MM.1S (cell line): ENCODE measurements at regions not wholly inside any gene's neighbourhood (a gene's known extent, or its start where the extent isn't known, plus 50 kb on each side); places are given as distances from the start of the nearest gene placed in this dataset.
A peak's percentile ranks its signal among the peaks of the same experiment; 100 is the strongest.

Experiments
- DNase-seq: peaks from one replicate; pipeline ENCODE4 v3.0.0-alpha.2; 2015
- H2AFZ ChIP-seq: fragments of 300-600 bp; sonication (generic); 2 replicates; pipeline ENCODE4 v1.6.0; 2016; ENCODE audit warnings: antibody characterized with exemption, low read length
- H3F3A ChIP-seq: fragments of 300-600 bp; sonication (generic); 2 replicates; pipeline ENCODE4 v1.6.1; 2016; ENCODE audit warnings: mild to moderate bottlenecking, antibody characterized with exemption, low read length, moderate library complexity, mixed read lengths; ENCODE audit not compliant: insufficient read depth
- H3K27ac ChIP-seq: fragments of 300-600 bp; sonication (generic); 2 replicates; pipeline ENCODE4 v1.5.1; 2016; ENCODE audit warnings: mild to moderate bottlenecking, low read length
- H3K27me3 ChIP-seq: fragments of 300-600 bp; sonication (generic); replicated peaks from 2 replicates; pipeline ENCODE4 v1.6.0; 2016; ENCODE audit warnings: low read length; ENCODE audit not compliant: insufficient read depth
- H3K36me3 ChIP-seq: fragments of 300-600 bp; sonication (generic); replicated peaks from 2 replicates; pipeline ENCODE4 v1.6.1; 2016; ENCODE audit warnings: mild to moderate bottlenecking, low read length, mixed read lengths; ENCODE audit not compliant: insufficient read depth
- H3K4me1 ChIP-seq: fragments of 300-600 bp; sonication (generic); 2 replicates; pipeline ENCODE4 v1.6.1; 2016; ENCODE audit warnings: low read length, mixed read lengths
- H3K4me2 ChIP-seq: fragments of 300-600 bp; sonication (generic); 2 replicates; pipeline ENCODE4 v1.6.0; 2016; ENCODE audit warnings: low read depth, low read length
- H3K4me3 ChIP-seq: fragments of 300-600 bp; sonication (generic); 2 replicates; pipeline ENCODE4 v1.5.1; 2016; ENCODE audit warnings: low read length, mixed read lengths
- H3K79me2 ChIP-seq: fragments of 300-600 bp; sonication (generic); 2 replicates; pipeline ENCODE4 v1.6.1; 2016; ENCODE audit warnings: mixed run types, low read length, mixed read lengths
- H3K9ac ChIP-seq: fragments of 300-600 bp; sonication (generic); 2 replicates; pipeline ENCODE4 v1.6.1; 2016; ENCODE audit warnings: low read length, mixed read lengths
- H3K9me2 ChIP-seq: fragments of 300-600 bp; sonication (generic); replicated peaks from 2 replicates; pipeline ENCODE4 v1.6.1; 2016; ENCODE audit warnings: mild to moderate bottlenecking, low read length, mixed read lengths; ENCODE audit not compliant: insufficient read depth
- H3K9me3 ChIP-seq: fragments of 300-600 bp; sonication (generic); replicated peaks from 2 replicates; pipeline ENCODE4 v1.6.1; 2016; ENCODE audit warnings: mild to moderate bottlenecking, low read length, mixed read lengths; ENCODE audit not compliant: insufficient read depth
- H4K20me1 ChIP-seq: fragments of 300-600 bp; sonication (generic); 2 replicates; pipeline ENCODE4 v1.6.1; 2016; ENCODE audit warnings: mild to moderate bottlenecking, low read length, moderate library complexity, mixed read lengths; ENCODE audit not compliant: insufficient read depth
- EZH2 ChIP-seq: fragments of 300-600 bp; sonication (generic); optimal IDR thresholded peaks from 2 replicates; pipeline ENCODE3; 2017; ENCODE audit warnings: low read depth, mild to moderate bottlenecking, antibody characterized with exemption, low read length, mixed read lengths
- EZH2phosphoT487 ChIP-seq: fragments of 300-600 bp; sonication (generic); IDR thresholded peaks from 2 replicates; pipeline ENCODE4 v1.6.1; 2018; ENCODE audit warnings: antibody characterized with exemption, low read length
- TF ChIP-seq, protein P1 (sequence below): fragments of 300-600 bp; sonication (generic); IDR thresholded peaks from 2 replicates; pipeline ENCODE4 v1.5.1; 2016; ENCODE audit warnings: antibody characterized with exemption, low read length, mixed read lengths

DNA sequence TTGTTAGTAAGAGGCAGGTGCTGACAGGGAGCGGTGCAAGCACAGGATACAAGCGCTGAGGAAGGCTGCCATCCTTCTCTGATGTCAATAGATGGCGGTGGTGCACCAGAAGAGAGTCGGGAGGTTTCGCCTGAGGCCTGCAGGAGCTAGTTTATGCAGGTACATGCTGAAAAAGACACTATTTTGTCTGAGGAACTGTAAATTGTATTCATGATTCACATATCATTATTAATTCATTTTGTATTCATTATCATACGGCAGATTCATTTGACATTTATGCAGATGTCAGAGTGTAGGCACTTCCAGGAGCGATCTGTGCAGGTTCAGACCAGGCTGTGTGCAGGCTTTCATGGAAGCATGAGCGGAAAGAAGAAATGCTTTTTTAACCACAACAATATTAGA, 824.0 kb downstream of the STIM2 start:
- DNase-seq: peak; percentile 57
- Histone ChIP-seq H3K79me2 (no peaks in the 10 kb centered on the region), H3K27ac (no peak overlapping the region), H3K9me2 (no peaks in the 10 kb centered on the region), H3K4me2 (no peak overlapping the region), H2AFZ (no peak overlapping the region), H4K20me1 (no peaks in the 10 kb centered on the region), H3K27me3 (no peaks in the 10 kb centered on the region), H3K4me1 (no peaks in the 10 kb centered on the region), H3K9ac (no peak overlapping the region), H3K4me3 (no peak overlapping the region), H3K9me3 (no peaks in the 10 kb centered on the region), H3F3A (no peaks in the 10 kb centered on the region), H3K36me3 (no peaks in the 10 kb centered on the region)
- TF ChIP-seq, protein P1, sequence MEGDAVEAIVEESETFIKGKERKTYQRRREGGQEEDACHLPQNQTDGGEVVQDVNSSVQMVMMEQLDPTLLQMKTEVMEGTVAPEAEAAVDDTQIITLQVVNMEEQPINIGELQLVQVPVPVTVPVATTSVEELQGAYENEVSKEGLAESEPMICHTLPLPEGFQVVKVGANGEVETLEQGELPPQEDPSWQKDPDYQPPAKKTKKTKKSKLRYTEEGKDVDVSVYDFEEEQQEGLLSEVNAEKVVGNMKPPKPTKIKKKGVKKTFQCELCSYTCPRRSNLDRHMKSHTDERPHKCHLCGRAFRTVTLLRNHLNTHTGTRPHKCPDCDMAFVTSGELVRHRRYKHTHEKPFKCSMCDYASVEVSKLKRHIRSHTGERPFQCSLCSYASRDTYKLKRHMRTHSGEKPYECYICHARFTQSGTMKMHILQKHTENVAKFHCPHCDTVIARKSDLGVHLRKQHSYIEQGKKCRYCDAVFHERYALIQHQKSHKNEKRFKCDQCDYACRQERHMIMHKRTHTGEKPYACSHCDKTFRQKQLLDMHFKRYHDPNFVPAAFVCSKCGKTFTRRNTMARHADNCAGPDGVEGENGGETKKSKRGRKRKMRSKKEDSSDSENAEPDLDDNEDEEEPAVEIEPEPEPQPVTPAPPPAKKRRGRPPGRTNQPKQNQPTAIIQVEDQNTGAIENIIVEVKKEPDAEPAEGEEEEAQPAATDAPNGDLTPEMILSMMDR: peak; percentile 86
- TF ChIP-seq EZH2phosphoT487: no peak

DNA sequence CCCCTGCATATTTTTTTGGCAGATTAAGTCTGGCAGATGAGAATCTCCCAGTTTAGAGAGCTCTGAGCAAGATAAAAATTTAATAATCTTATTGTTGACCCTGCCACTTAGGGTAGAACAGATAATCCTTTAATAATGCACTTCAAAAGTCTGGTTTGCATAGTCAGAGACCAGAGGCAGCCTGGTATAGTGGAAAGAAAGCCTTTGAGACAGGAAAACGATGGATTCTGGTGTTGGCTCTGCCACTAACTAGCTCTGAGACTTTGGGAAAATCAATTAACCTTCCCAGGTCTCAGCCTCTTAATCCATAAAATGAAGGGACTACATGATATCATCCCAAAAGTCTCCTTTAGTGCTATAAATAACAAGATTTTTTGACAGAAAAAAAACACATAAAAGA, 824.5 kb downstream of the STIM2 start:
- DNase-seq: no peak
- Histone ChIP-seq H4K20me1 (no peaks in the 10 kb centered on the region), H3K9me3 (no peaks in the 10 kb centered on the region), H3K36me3 (no peaks in the 10 kb centered on the region), H3K27me3 (no peaks in the 10 kb centered on the region), H3K4me2 (no peak overlapping the region), H3K4me3 (no peak overlapping the region), H3K9ac (no peak overlapping the region), H2AFZ (no peak overlapping the region), H3K79me2 (no peaks in the 10 kb centered on the region), H3K9me2 (no peaks in the 10 kb centered on the region), H3F3A (no peaks in the 10 kb centered on the region), H3K4me1 (no peaks in the 10 kb centered on the region), H3K27ac (no peak overlapping the region)
- no peak for TF ChIP-seq EZH2phosphoT487
- TF ChIP-seq EZH2: no peak
- TF ChIP-seq, protein P1: no peak

- Histone ChIP-seq H3K4me3 (no peak overlapping the region), H3K9me2 (no peaks in the 10 kb centered on the region), H3K27me3 (no peaks in the 10 kb centered on the region), H3K4me2 (no peak overlapping the region), H2AFZ (no peak overlapping the region), H3K36me3 (no peaks in the 10 kb centered on the region), H3F3A (no peaks in the 10 kb centered on the region), H3K4me1 (no peaks in the 10 kb centered on the region), H3K79me2 (no peaks in the 10 kb centered on the region), H3K9ac (no peak overlapping the region), H4K20me1 (no peaks in the 10 kb centered on the region), H3K9me3 (no peaks in the 10 kb centered on the region), H3K27ac (no peak overlapping the region)
- no peak for TF ChIP-seq EZH2
- no peak for TF ChIP-seq EZH2phosphoT487
- TF ChIP-seq, protein P1: no peak
- DNase-seq: no peak
These were observed 825.3 kb downstream of the STIM2 start for GRCh38 chr4:27685947-27686346.

DNA sequence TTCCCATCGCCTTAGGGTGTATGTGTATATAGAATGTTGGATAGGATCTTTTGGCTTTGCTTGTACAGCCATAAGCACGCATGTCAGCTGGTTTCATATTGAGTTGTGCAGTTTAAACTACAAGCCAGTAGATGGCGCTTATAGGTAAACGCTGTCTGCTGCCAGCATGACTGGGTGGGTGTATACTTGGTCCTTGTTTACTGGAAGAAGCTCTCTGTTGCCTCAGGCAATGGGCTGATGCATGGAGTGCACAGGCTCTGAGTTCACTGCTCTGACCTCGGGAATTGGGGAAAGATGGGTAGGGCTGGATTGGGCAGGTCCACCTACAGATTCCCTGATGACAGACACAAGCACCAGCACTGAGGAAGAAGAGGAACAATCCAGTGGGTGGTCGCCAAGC, 831.5 kb downstream of the STIM2 start:
- H3K9me2 ChIP-seq: no peaks in the 10 kb centered on the region

More for the DNA sequence above, 831.5 kb downstream of the STIM2 start:
- H3K79me2 ChIP-seq: no peaks in the 10 kb centered on the region
- peaks cover 11% of the 10 kb centered on the region; the same call in 1 of the 2 replicates for H3K4me1 ChIP-seq
- peak; percentile 52 for DNase-seq
- no peaks in the 10 kb centered on the region for H3K27me3 ChIP-seq
- H3K36me3 ChIP-seq: no peaks in the 10 kb centered on the region
- TF ChIP-seq EZH2 (no peak), EZH2phosphoT487 (no peak)
- TF ChIP-seq, protein P1: peak; percentile 73
- no peak overlapping the region for H3K9ac ChIP-seq
- H3K27ac ChIP-seq: no peak overlapping the region
- H3K4me3 ChIP-seq: no peak overlapping the region
- H3K9me3 ChIP-seq: no peaks in the 10 kb centered on the region
- H3F3A ChIP-seq: no peaks in the 10 kb centered on the region
- H2AFZ ChIP-seq: peak overlapping the region; percentile 35; the same call in 1 of the 2 replicates
- H3K4me2 ChIP-seq: no peak overlapping the region
- H4K20me1 ChIP-seq: no peaks in the 10 kb centered on the region
